ENCODE measurements at regions not wholly inside any gene's neighbourhood (a gene's known extent, or its start where the extent isn't known, plus 50 kb on each side); places are given as distances from the start of the nearest gene placed in this dataset.

- no peak for DNase-seq
Measured at GRCh38 chr22:49499433-49500075, 328.1 kb downstream of the BRD1 start.

- no peak for DNase-seq
Measured at GRCh38 chr22:49497266-49497665, 330.4 kb downstream of the BRD1 start.

DNA sequence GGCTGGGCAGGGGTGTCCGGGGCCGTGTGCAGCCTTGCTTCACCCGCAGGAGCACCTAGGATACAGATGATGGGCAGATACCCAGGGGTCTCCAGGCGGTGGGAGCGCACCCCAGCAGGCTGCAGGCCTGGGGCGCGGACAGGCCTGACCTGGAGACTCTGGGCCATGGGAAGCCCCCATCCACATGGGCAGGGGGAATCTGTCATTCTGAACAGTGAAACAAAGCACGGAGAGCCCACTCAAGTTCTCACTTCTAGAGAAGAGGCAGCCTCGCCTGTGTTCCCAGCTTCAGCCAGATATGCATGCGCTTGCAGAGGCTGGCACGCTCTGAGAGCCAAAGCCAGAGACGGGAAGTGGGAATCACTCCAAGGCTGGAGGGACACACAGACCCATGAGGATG, 333.1 kb downstream of the BRD1 start:
- no peak for DNase-seq

DNA sequence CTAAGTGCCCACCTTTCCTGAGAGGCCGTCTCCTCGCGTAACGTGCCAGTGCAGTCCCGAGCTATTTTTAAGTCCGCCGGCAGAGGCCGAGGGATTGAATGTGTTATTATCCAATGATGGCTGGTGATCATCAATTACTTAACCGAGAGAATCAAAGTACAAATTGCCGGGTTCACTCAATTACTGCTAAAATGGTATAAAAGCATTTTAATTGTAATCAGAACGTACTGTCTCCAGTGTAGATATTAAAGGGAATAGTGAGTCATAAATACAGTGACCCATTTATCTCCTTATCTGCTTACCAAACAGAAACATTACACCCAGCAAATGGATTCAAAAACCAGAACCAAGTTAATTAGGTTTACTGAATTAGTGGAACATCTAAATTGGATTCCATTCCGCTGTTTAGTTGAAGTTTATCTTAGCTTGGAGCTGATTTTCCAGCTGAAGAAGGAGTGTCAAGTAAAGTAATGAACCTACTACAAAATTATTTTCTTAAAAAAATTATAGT, 334.9 kb downstream of the BRD1 start:
- DNase-seq = no peak

- no peak for DNase-seq
Measured at GRCh38 chr22:49492308-49492707, 335.4 kb downstream of the BRD1 start.

- no peak for DNase-seq
Measured at GRCh38 chr22:49491726-49492125, 335.9 kb downstream of the BRD1 start.

- no peak for DNase-seq
Measured at GRCh38 chr22:49491221-49491635, 336.4 kb downstream of the BRD1 start.

- no peak for DNase-seq
Measured at GRCh38 chr22:49490692-49491091, 337.0 kb downstream of the BRD1 start.

DNA sequence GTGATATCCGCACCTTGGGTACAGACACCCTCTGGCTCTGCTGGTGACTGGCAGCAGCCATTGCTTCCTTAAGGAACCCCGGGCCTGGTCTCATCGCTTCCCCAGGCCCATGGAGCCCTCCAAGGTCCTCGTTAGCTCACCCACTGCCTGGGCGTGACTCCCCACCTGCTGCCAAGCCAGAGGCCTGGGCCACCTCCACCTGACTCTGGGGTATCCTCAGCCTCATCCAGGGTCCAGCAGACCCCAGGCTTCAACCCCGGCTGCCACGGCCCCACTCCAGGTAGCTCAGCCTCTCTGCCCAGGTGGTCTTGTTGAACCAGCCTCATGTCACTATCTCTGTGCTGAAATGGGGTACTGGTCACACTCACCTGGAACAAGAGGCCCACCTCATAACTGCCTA, 337.9 kb downstream of the BRD1 start:
- no peak for DNase-seq

DNA sequence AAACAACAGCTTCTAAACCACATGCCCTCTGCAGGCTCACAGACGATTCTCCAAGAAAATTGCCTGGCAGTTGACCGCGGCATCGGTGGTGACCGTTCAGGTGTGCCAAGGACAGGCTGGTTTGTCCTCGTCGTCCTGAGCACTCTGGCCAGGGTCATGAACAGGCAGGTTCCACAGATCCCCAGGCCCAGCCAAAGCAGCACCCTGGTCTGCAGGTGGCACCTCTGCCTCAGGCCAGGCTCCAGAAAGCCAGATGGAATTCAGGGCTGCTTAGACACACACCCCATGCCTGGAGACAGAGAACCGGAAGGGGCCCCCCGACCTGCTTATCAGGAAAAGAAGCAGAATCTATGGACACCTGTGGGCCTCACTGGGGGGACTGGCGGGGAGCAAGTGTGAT, 338.7 kb downstream of the BRD1 start:
- DNase-seq = no peak

- DNase-seq = no peak
Measured at GRCh38 chr22:49487950-49488349, 339.7 kb downstream of the BRD1 start.

GRCh38 chr22:49486225-49486624, 341.4 kb downstream of the BRD1 start:
- DNase-seq = no peak

DNA sequence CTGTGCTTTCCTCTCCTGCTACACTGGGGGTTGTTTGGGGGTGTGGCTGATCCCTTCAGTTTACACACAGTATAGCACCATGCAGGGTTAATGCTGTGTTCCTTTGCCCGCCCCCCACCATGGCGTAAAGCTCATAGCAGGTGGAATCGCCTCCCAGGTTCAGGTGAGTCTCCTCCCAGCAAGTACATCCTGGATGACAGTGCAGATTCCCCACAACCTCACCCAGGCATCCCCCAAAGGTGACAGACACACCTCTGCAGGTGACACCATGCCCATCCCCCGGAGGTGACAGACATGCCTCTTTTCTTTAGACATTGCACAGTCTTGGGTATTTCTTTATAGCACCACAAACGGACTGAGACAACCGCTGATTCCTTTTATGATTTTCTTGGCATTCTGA, 343.7 kb downstream of the BRD1 start:
- no peak for DNase-seq

DNA sequence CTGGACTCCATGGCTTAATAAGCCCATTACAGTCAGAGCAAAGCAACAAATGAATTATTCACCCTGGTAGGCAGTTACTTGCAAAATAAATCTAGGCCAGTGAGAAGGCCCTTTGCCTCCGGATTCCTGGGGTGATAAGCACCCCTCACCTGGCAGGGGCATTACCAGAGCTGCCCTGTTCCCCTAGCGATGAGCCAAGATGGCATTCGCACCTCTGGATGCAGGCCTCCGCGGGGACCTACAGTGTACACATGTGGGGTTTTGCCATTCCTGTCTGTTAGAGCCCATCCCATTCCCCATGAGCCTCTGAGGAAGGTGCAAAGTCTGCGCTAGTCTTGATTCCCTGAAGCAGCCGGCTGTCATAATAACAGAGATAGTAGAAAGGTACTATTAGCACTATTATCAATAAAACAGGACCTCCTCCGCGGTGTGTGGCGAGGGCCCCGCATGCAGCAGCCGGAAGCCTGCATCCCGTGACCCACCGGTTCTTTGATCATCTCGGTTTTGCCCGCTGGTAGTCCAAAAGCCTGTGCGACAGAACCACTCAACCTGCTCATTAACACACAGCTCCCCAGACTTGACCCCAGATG, 344.3 kb downstream of the BRD1 start:
- no peak for DNase-seq

DNA sequence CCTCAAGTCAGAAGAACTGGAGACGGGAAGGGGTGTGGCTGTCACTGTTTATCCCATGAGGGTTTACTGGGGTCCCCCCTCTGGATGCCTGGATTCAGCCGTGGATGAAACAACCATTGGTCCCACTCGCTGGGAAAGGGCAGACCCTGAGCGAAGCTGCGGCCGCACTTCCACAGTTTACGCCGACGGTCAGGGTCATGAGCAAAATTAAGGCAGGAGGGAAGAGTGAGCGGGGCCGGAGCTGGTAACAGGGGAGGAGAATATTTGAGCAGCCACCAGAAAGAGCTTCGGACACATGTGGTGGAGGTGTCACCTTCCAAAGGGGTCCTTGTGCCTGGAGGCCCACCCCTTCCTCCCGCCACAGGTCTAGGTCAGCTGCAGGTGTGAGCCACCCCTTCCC, 344.9 kb downstream of the BRD1 start:
- no peak for DNase-seq

- no peak for DNase-seq
Measured at GRCh38 chr22:49481659-49482399, 345.8 kb downstream of the BRD1 start.

DNA sequence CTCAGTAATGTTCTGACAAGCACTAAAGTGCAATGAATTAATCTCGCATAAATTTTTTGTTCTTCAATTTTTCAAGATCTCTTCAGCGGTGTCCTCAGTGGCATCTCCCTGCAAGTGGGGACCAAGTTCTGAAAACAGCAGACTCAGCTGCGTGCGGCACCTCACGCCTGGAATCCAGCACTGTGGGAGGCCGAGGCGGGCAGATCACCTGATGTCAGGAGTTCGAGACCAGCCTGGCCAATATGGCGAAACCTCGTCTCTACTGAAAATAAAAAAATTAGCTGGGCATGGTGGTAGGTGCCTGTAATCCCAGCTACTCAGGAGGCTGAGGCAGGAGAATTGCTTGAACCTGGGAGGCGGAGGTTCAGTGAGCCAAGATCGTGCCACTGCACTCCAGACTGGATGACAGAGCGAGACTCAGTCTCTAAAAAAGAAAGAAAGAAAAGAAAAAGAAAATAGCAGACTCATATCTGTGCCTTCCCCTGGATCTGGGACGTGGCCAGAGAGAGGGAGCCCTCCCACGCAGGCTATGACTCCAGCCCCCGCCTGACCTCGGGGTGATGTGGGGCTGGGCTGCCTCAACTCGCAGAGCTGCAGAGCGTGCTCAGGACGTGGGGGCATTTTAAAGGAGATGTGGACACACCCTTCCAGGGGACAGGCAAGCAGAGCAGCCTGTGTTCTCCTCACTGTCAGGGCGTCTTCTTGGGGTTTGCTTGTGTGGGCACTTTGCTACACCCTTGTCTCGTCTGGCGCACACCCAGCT, 346.6 kb downstream of the BRD1 start:
- DNase-seq = no peak

- DNase-seq = no peak
Measured at GRCh38 chr22:49480331-49480730, 347.3 kb downstream of the BRD1 start.

GRCh38 chr22:49479566-49479965, 348.1 kb downstream of the BRD1 start:
- no peak for DNase-seq

- no peak for DNase-seq
Measured at GRCh38 chr22:49476800-49477400, 350.8 kb downstream of the BRD1 start.

DNA sequence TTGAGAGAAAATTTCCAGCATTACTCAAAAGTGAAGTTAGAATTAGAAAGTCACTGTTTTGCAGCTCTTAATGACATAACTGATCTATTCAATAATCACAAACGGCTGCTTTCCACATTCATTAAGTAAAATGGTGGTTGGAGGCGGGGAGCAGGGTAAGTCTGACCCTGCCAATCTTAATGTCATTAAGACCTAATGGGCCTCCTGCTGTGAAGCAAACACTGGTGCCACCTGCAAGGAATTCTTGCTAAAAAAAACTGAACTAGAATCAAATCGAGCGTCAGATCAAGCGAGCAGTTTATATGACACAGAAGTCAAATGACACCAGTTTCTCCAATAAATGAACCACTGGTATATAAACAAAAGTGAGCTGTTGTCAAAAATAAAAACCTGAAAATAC, 351.5 kb downstream of the BRD1 start:
- DNase-seq = no peak

DNA sequence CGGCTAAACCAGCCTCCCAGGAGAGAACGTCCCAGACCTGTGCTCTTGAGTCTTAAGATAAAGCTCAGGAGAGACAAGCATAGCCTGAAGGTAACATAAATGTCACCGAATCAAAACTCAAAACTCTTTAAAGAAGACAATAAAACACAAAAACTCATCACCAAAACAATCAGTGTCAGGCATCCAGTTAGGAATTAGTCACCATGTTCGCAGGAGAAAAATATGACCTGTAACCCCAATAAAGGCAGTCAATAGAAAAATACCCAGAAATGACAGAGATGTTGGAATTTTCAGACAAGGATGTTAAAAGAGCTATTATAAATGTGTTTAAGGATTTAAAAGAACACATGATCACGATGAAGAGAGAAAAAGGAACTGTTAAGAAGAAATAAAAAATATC, 352.4 kb downstream of the BRD1 start:
- no peak for DNase-seq

DNA sequence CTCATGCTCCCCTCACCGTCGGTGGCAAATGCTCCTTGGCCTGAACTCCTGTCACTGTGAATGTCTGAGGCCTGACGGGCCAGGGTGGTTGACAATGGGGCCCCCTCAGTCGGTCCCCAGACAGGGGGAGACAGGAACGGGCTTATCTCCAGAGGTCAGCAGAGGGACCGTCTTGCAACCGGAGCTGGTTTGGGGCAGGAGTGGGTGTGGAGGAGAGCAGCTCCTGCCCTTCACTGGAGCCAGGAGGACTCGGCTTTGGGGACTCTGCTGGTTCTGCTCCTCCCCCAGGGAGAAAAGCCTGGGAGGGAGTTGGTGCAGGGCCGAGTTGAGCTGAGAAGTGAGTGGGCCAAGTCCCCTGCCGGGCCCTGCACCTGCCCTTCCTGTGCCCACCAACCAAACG, 354.4 kb downstream of the BRD1 start:
- no peak for DNase-seq

All from CD4-positive, alpha-beta T cell treated with Interleukin-17A for 4 hours (primary cell).